ENCODE measurements at regions not wholly inside any gene's neighbourhood (a gene's known extent, or its start where the extent isn't known, plus 50 kb on each side); places are given as distances from the start of the nearest gene placed in this dataset.
A peak's percentile ranks its signal among the peaks of the same experiment; 100 is the strongest.

DNA sequence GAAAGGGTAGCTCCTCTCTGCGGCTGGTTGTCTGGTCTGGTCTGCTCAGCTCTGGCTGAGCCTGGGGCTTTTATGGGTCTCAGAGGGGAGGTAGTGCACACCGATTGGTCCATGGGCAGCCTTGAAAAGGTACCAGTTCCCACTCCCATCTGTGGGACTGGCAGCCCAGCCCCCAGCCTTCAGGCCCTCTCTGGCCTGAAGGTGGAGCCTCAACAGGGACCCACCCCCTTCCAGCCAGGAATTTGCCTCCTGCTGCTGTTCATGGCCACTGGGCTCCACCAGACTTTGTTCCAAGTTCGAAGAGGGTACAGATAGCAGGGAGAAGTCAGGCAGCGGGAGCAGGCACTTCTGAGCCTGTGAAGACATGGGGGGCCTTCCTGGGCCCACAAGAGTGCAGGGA lies 165.3 kb upstream of the SLC27A6 start:
- Histone ChIP-seq H3K36me3 (ENCODE audit: insufficient read depth, low read length) (no peaks in the 10 kb centered on the region), H3K9me3 (ENCODE audit: low read depth, low read length) (no peaks in the 10 kb centered on the region), H3K4me3 (no peak overlapping the region), H3K9ac (ENCODE audit: insufficient read length) (no peak overlapping the region), H3K27ac (no peak overlapping the region)
- no peak for TF ChIP-seq FOXP2 (optimal IDR thresholded peaks at IDR 0.05; ENCODE audit: control extremely low read depth, extremely low read length, insufficient read depth)
- TF ChIP-seq EZH2 (IDR thresholded peaks at IDR 0.05), result no peak
- no peak for TF ChIP-seq POLR2AphosphoS5 (IDR thresholded peaks at IDR 0.05; ENCODE audit: borderline replicate concordance, low read depth, low read length)
- no peak for DNase-seq (ENCODE audit: low read depth, low spot score)

GRCh38 chr5:128800377-128800776 lies 164.9 kb upstream of the SLC27A6 start:
- H3K27ac ChIP-seq, result no peak overlapping the region
- no peak for TF ChIP-seq EZH2 (IDR thresholded peaks at IDR 0.05)
- TF ChIP-seq POLR2AphosphoS5 (IDR thresholded peaks at IDR 0.05; ENCODE audit: borderline replicate concordance, low read depth, low read length), result no peak
- DNase-seq (ENCODE audit: low read depth, low spot score), result no peak
- H3K9ac ChIP-seq (ENCODE audit: insufficient read length), result no peak overlapping the region
- no peaks in the 10 kb centered on the region for H3K36me3 ChIP-seq (ENCODE audit: insufficient read depth, low read length)
- no peak overlapping the region for H3K4me3 ChIP-seq
- H3K9me3 ChIP-seq (ENCODE audit: low read depth, low read length), result no peaks in the 10 kb centered on the region

- peak overlapping the region; percentile 19 for H3K9ac ChIP-seq (ENCODE audit: insufficient read length)
- TF ChIP-seq POLR2AphosphoS5 (IDR thresholded peaks at IDR 0.05; ENCODE audit: borderline replicate concordance, low read depth, low read length) (no peak), EZH2 (IDR thresholded peaks at IDR 0.05) (no peak)
- no peak overlapping the region for H3K4me3 ChIP-seq
- no peaks in the 10 kb centered on the region for H3K36me3 ChIP-seq (ENCODE audit: insufficient read depth, low read length)
- DNase-seq (ENCODE audit: low read depth, low spot score), result no peak
- no peaks in the 10 kb centered on the region for H3K9me3 ChIP-seq (ENCODE audit: low read depth, low read length)
- H3K27ac ChIP-seq, result peak overlapping the region; percentile 87
These were observed 151.8 kb upstream of the SLC27A6 start for GRCh38 chr5:128813317-128814070.

DNA sequence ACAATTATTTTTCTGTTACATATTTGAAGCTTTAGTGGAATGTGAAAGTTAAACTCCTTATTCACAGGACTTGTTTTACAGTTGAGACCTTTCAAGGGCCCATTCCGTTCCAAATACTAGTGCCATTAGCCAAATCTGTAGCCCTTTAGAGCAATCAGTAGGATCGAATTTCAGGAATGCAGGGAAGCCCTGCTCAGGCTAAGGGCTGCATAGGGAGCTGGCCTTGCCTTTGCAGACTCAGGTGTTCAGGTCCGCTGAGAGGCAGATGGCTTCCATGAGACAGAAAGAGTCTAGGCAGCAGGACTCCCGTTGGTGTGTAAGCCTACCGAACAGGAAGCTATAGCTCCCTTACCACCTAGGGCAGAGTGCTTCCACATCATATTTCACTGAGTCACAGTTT lies 150.1 kb upstream of the SLC27A6 start:
- Histone ChIP-seq H3K4me3 (no peak overlapping the region), H3K36me3 (ENCODE audit: insufficient read depth, low read length) (no peaks in the 10 kb centered on the region), H3K27ac (no peak overlapping the region; the same call in 1 of the 2 replicates), H3K9me3 (ENCODE audit: low read depth, low read length) (no peaks in the 10 kb centered on the region), H3K9ac (ENCODE audit: insufficient read length) (no peak overlapping the region)
- TF ChIP-seq FOXP2 (optimal IDR thresholded peaks at IDR 0.05; ENCODE audit: control extremely low read depth, extremely low read length, insufficient read depth) (no peak), POLR2AphosphoS5 (IDR thresholded peaks at IDR 0.05; ENCODE audit: borderline replicate concordance, low read depth, low read length) (no peak), EZH2 (IDR thresholded peaks at IDR 0.05) (no peak)
- DNase-seq (ENCODE audit: low read depth, low spot score), result no peak

GRCh38 chr5:128825826-128826225 lies 139.5 kb upstream of the SLC27A6 start:
- H3K36me3 ChIP-seq (ENCODE audit: insufficient read depth, low read length), result no peaks in the 10 kb centered on the region
- no peak for DNase-seq (ENCODE audit: low read depth, low spot score)
- no peaks in the 10 kb centered on the region for H3K9me3 ChIP-seq (ENCODE audit: low read depth, low read length)
- no peak overlapping the region for H3K4me3 ChIP-seq
- H3K9ac ChIP-seq (ENCODE audit: insufficient read length), result no peak overlapping the region
- no peak overlapping the region for H3K27ac ChIP-seq
- TF ChIP-seq POLR2AphosphoS5 (IDR thresholded peaks at IDR 0.05; ENCODE audit: borderline replicate concordance, low read depth, low read length) (no peak), FOXP2 (optimal IDR thresholded peaks at IDR 0.05; ENCODE audit: control extremely low read depth, extremely low read length, insufficient read depth) (no peak), EZH2 (IDR thresholded peaks at IDR 0.05) (no peak)

- DNase-seq (ENCODE audit: low read depth, low spot score), result no peak
- no peaks in the 10 kb centered on the region for H3K36me3 ChIP-seq (ENCODE audit: insufficient read depth, low read length)
- no peak overlapping the region for H3K4me3 ChIP-seq
- TF ChIP-seq FOXP2 (optimal IDR thresholded peaks at IDR 0.05; ENCODE audit: control extremely low read depth, extremely low read length, insufficient read depth), result no peak
- no peak overlapping the region for H3K27ac ChIP-seq
- H3K9me3 ChIP-seq (ENCODE audit: low read depth, low read length), result no peaks in the 10 kb centered on the region
- H3K9ac ChIP-seq (ENCODE audit: insufficient read length), result no peak overlapping the region
These were observed 139.0 kb upstream of the SLC27A6 start for GRCh38 chr5:128826275-128826674.

DNA sequence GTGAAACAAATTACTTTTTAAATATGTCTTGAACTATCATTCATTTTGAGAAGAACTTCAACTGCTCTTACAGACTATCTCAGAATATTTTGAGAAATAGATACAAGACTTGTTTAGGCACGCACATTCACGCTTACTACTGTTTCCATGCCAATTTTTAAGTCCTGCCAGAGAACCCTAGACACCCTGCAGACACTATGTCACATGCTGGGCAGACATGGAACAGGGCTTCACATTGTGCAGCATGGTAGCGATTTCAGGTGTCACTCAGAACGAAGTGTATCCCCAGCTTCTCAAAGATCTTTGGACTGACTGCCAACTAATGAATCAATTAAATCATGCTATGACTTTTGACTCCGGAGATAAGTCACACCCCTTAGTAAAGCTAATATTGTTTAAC lies 128.7 kb upstream of the SLC27A6 start:
- Histone ChIP-seq H3K4me3 (no peak overlapping the region), H3K36me3 (ENCODE audit: insufficient read depth, low read length) (no peaks in the 10 kb centered on the region), H3K9me3 (ENCODE audit: low read depth, low read length) (no peaks in the 10 kb centered on the region), H3K27ac (no peak overlapping the region), H3K9ac (ENCODE audit: insufficient read length) (no peak overlapping the region)
- no peak for DNase-seq (ENCODE audit: low read depth, low spot score)
- TF ChIP-seq POLR2AphosphoS5 (IDR thresholded peaks at IDR 0.05; ENCODE audit: borderline replicate concordance, low read depth, low read length), result no peak
- TF ChIP-seq EZH2 (IDR thresholded peaks at IDR 0.05), result no peak
- no peak for TF ChIP-seq FOXP2 (optimal IDR thresholded peaks at IDR 0.05; ENCODE audit: control extremely low read depth, extremely low read length, insufficient read depth)

DNA sequence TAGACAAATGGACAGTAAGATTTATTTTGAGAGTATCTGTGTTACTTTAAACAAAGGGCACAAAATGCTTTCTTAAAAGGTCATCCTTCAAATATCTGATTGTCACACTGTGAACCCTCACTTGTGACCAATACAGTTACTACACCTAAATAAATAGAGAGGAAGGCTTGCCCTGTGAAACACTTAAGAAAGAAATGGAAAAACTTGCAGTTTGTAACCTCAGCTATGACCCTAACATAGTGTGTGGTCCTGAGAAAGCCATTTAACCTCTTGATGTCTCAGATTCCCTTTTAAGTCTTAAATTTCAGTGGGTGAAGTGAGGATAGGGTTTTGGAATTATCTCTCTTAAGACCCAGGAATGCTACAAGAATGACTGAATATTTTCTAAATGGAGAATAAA lies 126.7 kb upstream of the SLC27A6 start:
- H3K4me3 ChIP-seq, result no peak overlapping the region
- DNase-seq (ENCODE audit: low read depth, low spot score), result no peak
- H3K9ac ChIP-seq (ENCODE audit: insufficient read length), result no peak overlapping the region
- no peak for TF ChIP-seq POLR2AphosphoS5 (IDR thresholded peaks at IDR 0.05; ENCODE audit: borderline replicate concordance, low read depth, low read length)
- TF ChIP-seq EZH2 (IDR thresholded peaks at IDR 0.05), result no peak
- no peak for TF ChIP-seq FOXP2 (optimal IDR thresholded peaks at IDR 0.05; ENCODE audit: control extremely low read depth, extremely low read length, insufficient read depth)
- no peaks in the 10 kb centered on the region for H3K9me3 ChIP-seq (ENCODE audit: low read depth, low read length)
- H3K27ac ChIP-seq, result no peak overlapping the region
- H3K36me3 ChIP-seq (ENCODE audit: insufficient read depth, low read length), result no peaks in the 10 kb centered on the region

- no peak overlapping the region for H3K9ac ChIP-seq (ENCODE audit: insufficient read length)
- no peak for DNase-seq (ENCODE audit: low read depth, low spot score)
- no peaks in the 10 kb centered on the region for H3K36me3 ChIP-seq (ENCODE audit: insufficient read depth, low read length)
- H3K4me3 ChIP-seq, result no peak overlapping the region
- TF ChIP-seq EZH2 (IDR thresholded peaks at IDR 0.05), result no peak
- no peak for TF ChIP-seq POLR2AphosphoS5 (IDR thresholded peaks at IDR 0.05; ENCODE audit: borderline replicate concordance, low read depth, low read length)
- TF ChIP-seq FOXP2 (optimal IDR thresholded peaks at IDR 0.05; ENCODE audit: control extremely low read depth, extremely low read length, insufficient read depth), result no peak
- no peak overlapping the region for H3K27ac ChIP-seq
- no peaks in the 10 kb centered on the region for H3K9me3 ChIP-seq (ENCODE audit: low read depth, low read length)
These were observed 123.0 kb upstream of the SLC27A6 start for GRCh38 chr5:128842241-128842640.

Measured in SK-N-MC (cell line).